ENCODE measurements at regions not wholly inside any gene's neighbourhood (a gene's known extent, or its start where the extent isn't known, plus 50 kb on each side); places are given as distances from the start of the nearest gene placed in this dataset.

- no peak overlapping the region for H3K27ac Mint-ChIP-seq
- no peaks in the 10 kb centered on the region for H3K9me3 Mint-ChIP-seq
- DNase-seq (ENCODE audit: low spot score in 2 of 2), result no peak
- no peak overlapping the region for H3K4me3 Mint-ChIP-seq
- ATAC-seq (ENCODE audit: low read depth), result no peak
- no peaks in the 10 kb centered on the region for H3K36me3 Mint-ChIP-seq
- no peaks in the 10 kb centered on the region for H3K4me1 Mint-ChIP-seq
- H3K27me3 Mint-ChIP-seq, result peaks cover 8% of the 10 kb centered on the region
Observed at GRCh38 chr1:175861626-175862367, 118.4 kb upstream of the TNR start.

- H3K27me3 Mint-ChIP-seq, result peaks cover 1% of the 10 kb centered on the region
- no peaks in the 10 kb centered on the region for H3K36me3 Mint-ChIP-seq
- no peak for ATAC-seq (ENCODE audit: low read depth)
- H3K4me1 Mint-ChIP-seq, result no peaks in the 10 kb centered on the region
- no peak overlapping the region for H3K4me3 Mint-ChIP-seq
- DNase-seq (ENCODE audit: low spot score in 2 of 2), result no peak
- no peak overlapping the region for H3K27ac Mint-ChIP-seq
- no peaks in the 10 kb centered on the region for H3K9me3 Mint-ChIP-seq
Observed at GRCh38 chr1:175857756-175858155, 114.4 kb upstream of the TNR start.

GRCh38 chr1:175853681-175854080, 110.3 kb upstream of the TNR start:
- Mint-ChIP-seq H3K36me3 (no peaks in the 10 kb centered on the region), H3K4me1 (no peaks in the 10 kb centered on the region), H3K27me3 (peaks cover 3% of the 10 kb centered on the region), H3K9me3 (no peaks in the 10 kb centered on the region), H3K4me3 (no peak overlapping the region), H3K27ac (no peak overlapping the region)
- DNase-seq (ENCODE audit: low spot score in 2 of 2) (no peak), ATAC-seq (ENCODE audit: low read depth) (no peak)

GRCh38 chr1:175851749-175852148, 108.4 kb upstream of the TNR start:
- no peaks in the 10 kb centered on the region for H3K36me3 Mint-ChIP-seq
- H3K9me3 Mint-ChIP-seq, result no peaks in the 10 kb centered on the region
- H3K4me1 Mint-ChIP-seq, result no peaks in the 10 kb centered on the region
- DNase-seq (ENCODE audit: low spot score in 2 of 2), result no peak
- H3K27ac Mint-ChIP-seq, result no peak overlapping the region
- no peak for ATAC-seq (ENCODE audit: low read depth)
- peaks cover 3% of the 10 kb centered on the region for H3K27me3 Mint-ChIP-seq
- H3K4me3 Mint-ChIP-seq, result no peak overlapping the region

- DNase-seq (ENCODE audit: low spot score in 2 of 2) (no peak), ATAC-seq (ENCODE audit: low read depth) (no peak)
- Mint-ChIP-seq H3K36me3 (no peaks in the 10 kb centered on the region), H3K27me3 (peaks cover 11% of the 10 kb centered on the region), H3K9me3 (peaks cover 2% of the 10 kb centered on the region), H3K4me1 (no peaks in the 10 kb centered on the region), H3K4me3 (no peak overlapping the region), H3K27ac (no peak overlapping the region)
Observed at GRCh38 chr1:175848329-175848728, 104.9 kb upstream of the TNR start.

- Mint-ChIP-seq H3K9me3 (peaks cover 2% of the 10 kb centered on the region), H3K27ac (no peak overlapping the region), H3K4me3 (no peak overlapping the region), H3K27me3 (peaks cover 10% of the 10 kb centered on the region), H3K36me3 (no peaks in the 10 kb centered on the region), H3K4me1 (no peaks in the 10 kb centered on the region)
- DNase-seq (ENCODE audit: low spot score in 2 of 2) (no peak), ATAC-seq (ENCODE audit: low read depth) (no peak)
Observed at GRCh38 chr1:175845985-175846384, 102.6 kb upstream of the TNR start.

GRCh38 chr1:175845338-175845737, 101.9 kb upstream of the TNR start:
- H3K36me3 Mint-ChIP-seq, result no peaks in the 10 kb centered on the region
- H3K4me1 Mint-ChIP-seq, result no peaks in the 10 kb centered on the region
- no peak overlapping the region for H3K4me3 Mint-ChIP-seq
- ATAC-seq (ENCODE audit: low read depth), result no peak
- peaks cover 8% of the 10 kb centered on the region for H3K27me3 Mint-ChIP-seq
- H3K27ac Mint-ChIP-seq, result no peak overlapping the region
- DNase-seq (ENCODE audit: low spot score in 2 of 2), result no peak
- H3K9me3 Mint-ChIP-seq, result peaks cover 2% of the 10 kb centered on the region

GRCh38 chr1:175844877-175845276, 101.5 kb upstream of the TNR start:
- no peak overlapping the region for H3K27ac Mint-ChIP-seq

GRCh38 chr1:175842550-175842949, 99.2 kb upstream of the TNR start:
- Mint-ChIP-seq H3K27ac (no peak overlapping the region), H3K36me3 (no peaks in the 10 kb centered on the region), H3K4me3 (no peak overlapping the region), H3K27me3 (peaks cover 14% of the 10 kb centered on the region), H3K9me3 (peaks cover 2% of the 10 kb centered on the region), H3K4me1 (no peaks in the 10 kb centered on the region)
- no peak for ATAC-seq (ENCODE audit: low read depth)
- no peak for DNase-seq (ENCODE audit: low spot score in 2 of 2)

More at GRCh38 chr1:175844877-175845276, 101.5 kb upstream of the TNR start:
- Mint-ChIP-seq H3K4me1 (no peaks in the 10 kb centered on the region), H3K4me3 (no peak overlapping the region), H3K9me3 (peaks cover 2% of the 10 kb centered on the region), H3K36me3 (no peaks in the 10 kb centered on the region), H3K27me3 (peaks cover 9% of the 10 kb centered on the region)
- ATAC-seq (ENCODE audit: low read depth), result no peak
- DNase-seq (ENCODE audit: low spot score in 2 of 2), result no peak

- no peaks in the 10 kb centered on the region for H3K36me3 Mint-ChIP-seq
- no peak overlapping the region for H3K4me3 Mint-ChIP-seq
Observed at GRCh38 chr1:175841738-175842187, 98.4 kb upstream of the TNR start.

GRCh38 chr1:175840787-175841186, 97.4 kb upstream of the TNR start:
- H3K27ac Mint-ChIP-seq, result no peak overlapping the region
- no peak overlapping the region for H3K4me3 Mint-ChIP-seq
- DNase-seq (ENCODE audit: low spot score in 2 of 2) (no peak), ATAC-seq (ENCODE audit: low read depth) (no peak)
- H3K36me3 Mint-ChIP-seq, result no peaks in the 10 kb centered on the region
- peaks cover 10% of the 10 kb centered on the region for H3K27me3 Mint-ChIP-seq
- H3K9me3 Mint-ChIP-seq, result peaks cover 2% of the 10 kb centered on the region
- H3K4me1 Mint-ChIP-seq, result no peaks in the 10 kb centered on the region

More at GRCh38 chr1:175841738-175842187, 98.4 kb upstream of the TNR start:
- Mint-ChIP-seq H3K9me3 (peaks cover 2% of the 10 kb centered on the region), H3K4me1 (no peaks in the 10 kb centered on the region), H3K27me3 (peaks cover 14% of the 10 kb centered on the region), H3K27ac (no peak overlapping the region)
- no peak for DNase-seq (ENCODE audit: low spot score in 2 of 2)
- no peak for ATAC-seq (ENCODE audit: low read depth)

GRCh38 chr1:175839779-175840669, 96.6 kb upstream of the TNR start:
- ATAC-seq (ENCODE audit: low read depth) (no peak), DNase-seq (ENCODE audit: low spot score in 2 of 2) (no peak)
- H3K4me1 Mint-ChIP-seq, result no peaks in the 10 kb centered on the region
- peaks cover 8% of the 10 kb centered on the region for H3K27me3 Mint-ChIP-seq
- H3K9me3 Mint-ChIP-seq, result peaks cover 2% of the 10 kb centered on the region
- no peaks in the 10 kb centered on the region for H3K36me3 Mint-ChIP-seq
- H3K4me3 Mint-ChIP-seq, result no peak overlapping the region
- no peak overlapping the region for H3K27ac Mint-ChIP-seq

GRCh38 chr1:175834597-175834996, 91.2 kb upstream of the TNR start:
- Mint-ChIP-seq H3K27ac (no peak overlapping the region), H3K36me3 (peaks cover 2% of the 10 kb centered on the region), H3K4me3 (no peak overlapping the region), H3K27me3 (peaks cover 5% of the 10 kb centered on the region), H3K4me1 (no peaks in the 10 kb centered on the region), H3K9me3 (peaks cover 3% of the 10 kb centered on the region)
- DNase-seq (ENCODE audit: low spot score in 2 of 2) (no peak), ATAC-seq (ENCODE audit: low read depth) (no peak)

GRCh38 chr1:175833951-175834350, 90.6 kb upstream of the TNR start:
- Mint-ChIP-seq H3K36me3 (peaks cover 2% of the 10 kb centered on the region), H3K9me3 (peaks cover 5% of the 10 kb centered on the region), H3K27ac (no peak overlapping the region), H3K4me1 (no peaks in the 10 kb centered on the region), H3K4me3 (no peak overlapping the region), H3K27me3 (peaks cover 3% of the 10 kb centered on the region)
- ATAC-seq (ENCODE audit: low read depth) (no peak), DNase-seq (ENCODE audit: low spot score in 2 of 2) (no peak)

All from memory B cell (primary cell).